ENCODE measurements at regions not wholly inside any gene's neighbourhood (a gene's known extent, or its start where the extent isn't known, plus 50 kb on each side); places are given as distances from the start of the nearest gene placed in this dataset.
A peak's percentile ranks its signal among the peaks of the same experiment; 100 is the strongest.

GRCh38 chr1:234915924-234916675, 212.5 kb downstream of the TOMM20 start:
- ChIA-PET CTCF (interaction anchor here (1.5 kb wide), 1 partner anchor 417 kb away, joined by 3 read pairs; no protein-coding TSS in a partner anchor), POLR2A (no interaction called here)
- H3K4me3 ChIP-seq (ENCODE audit: low read depth, low read length), result no peak overlapping the region
- H3K9me3 ChIP-seq (ENCODE audit: control insufficient read depth, insufficient read depth, low read length), result peaks cover 8% of the 10 kb centered on the region; the same call in 1 of the 2 replicates
- H3K27me3 ChIP-seq (ENCODE audit: control insufficient read depth, insufficient read depth, low read length), result no peaks in the 10 kb centered on the region
- no peak for TF ChIP-seq CTCF (IDR thresholded peaks at IDR 0.05; ENCODE audit: low read depth, low read length)
- no peak for DNase-seq (ENCODE audit: low read depth, low spot score)
- H3K27ac ChIP-seq (ENCODE audit: low read depth, low read length), result peak overlapping the region; percentile 39

- no peak overlapping the region for H3K27ac ChIP-seq (ENCODE audit: low read depth, low read length)
- TF ChIP-seq CTCF (IDR thresholded peaks at IDR 0.05; ENCODE audit: low read depth, low read length), result no peak
- H3K4me3 ChIP-seq (ENCODE audit: low read depth, low read length), result no peak overlapping the region
- POLR2A ChIA-PET, result no interaction called here
- H3K9me3 ChIP-seq (ENCODE audit: control insufficient read depth, insufficient read depth, low read length), result peaks cover 3% of the 10 kb centered on the region; the same call in 1 of the 2 replicates
- CTCF ChIA-PET, result interaction anchor here (1.5 kb wide), 1 partner anchor 415 kb away, joined by 3 read pairs; no protein-coding TSS in a partner anchor
- no peaks in the 10 kb centered on the region for H3K27me3 ChIP-seq (ENCODE audit: control insufficient read depth, insufficient read depth, low read length)
- DNase-seq (ENCODE audit: low read depth, low spot score), result no peak
Measured at GRCh38 chr1:234914606-234915290, 213.9 kb downstream of the TOMM20 start.

- Histone ChIP-seq H3K4me3 (ENCODE audit: low read depth, low read length) (no peak overlapping the region), H3K27ac (ENCODE audit: low read depth, low read length) (no peak overlapping the region), H3K9me3 (ENCODE audit: control insufficient read depth, insufficient read depth, low read length) (peaks cover 3% of the 10 kb centered on the region; the same call in 1 of the 2 replicates), H3K27me3 (ENCODE audit: control insufficient read depth, insufficient read depth, low read length) (no peaks in the 10 kb centered on the region)
- ChIA-PET CTCF (no interaction called here), POLR2A (no interaction called here)
- no peak for TF ChIP-seq CTCF (IDR thresholded peaks at IDR 0.05; ENCODE audit: low read depth, low read length)
- no peak for DNase-seq (ENCODE audit: low read depth, low spot score)
Measured at GRCh38 chr1:234913771-234914170, 214.9 kb downstream of the TOMM20 start.

GRCh38 chr1:234913278-234913649, 215.4 kb downstream of the TOMM20 start:
- CTCF ChIA-PET, result interaction anchor here (0.8 kb wide), 1 partner anchor 414 kb away, joined by 4 read pairs; no protein-coding TSS in a partner anchor
- TF ChIP-seq CTCF (IDR thresholded peaks at IDR 0.05; ENCODE audit: low read depth, low read length), result no peak
- Histone ChIP-seq H3K4me3 (ENCODE audit: low read depth, low read length) (no peak overlapping the region), H3K9me3 (ENCODE audit: control insufficient read depth, insufficient read depth, low read length) (peaks cover 3% of the 10 kb centered on the region; the same call in 1 of the 2 replicates), H3K27ac (ENCODE audit: low read depth, low read length) (no peak overlapping the region), H3K27me3 (ENCODE audit: control insufficient read depth, insufficient read depth, low read length) (no peaks in the 10 kb centered on the region)
- POLR2A ChIA-PET, result no interaction called here
- DNase-seq (ENCODE audit: low read depth, low spot score), result no peak

Data from AG04450 (cell line).